ENCODE measurements at regions not wholly inside any gene's neighbourhood (a gene's known extent, or its start where the extent isn't known, plus 50 kb on each side); places are given as distances from the start of the nearest gene placed in this dataset.
A peak's percentile ranks its signal among the peaks of the same experiment; 100 is the strongest.

GRCh38 chr12:123036466-123037285 is 56.2 kb downstream of the ARL6IP4 start:
- DNase-seq, result no peak
- no peaks in the 10 kb centered on the region for H3K27me3 Mint-ChIP-seq
- H3K27ac Mint-ChIP-seq, result no peak overlapping the region
- H3K36me3 Mint-ChIP-seq, result peaks cover 8% of the 10 kb centered on the region
- no peaks in the 10 kb centered on the region for H3K9me3 Mint-ChIP-seq
- H3K4me1 Mint-ChIP-seq, result peaks cover 22% of the 10 kb centered on the region
- CTCF ChIA-PET, result interaction anchor here (0.6 to 1.7 kb wide), 2 partner anchors 39 to 202 kb away, joined by 3 to 5 read pairs; no protein-coding TSS in a partner anchor
- H3K4me3 Mint-ChIP-seq, result no peak overlapping the region

- no peak for DNase-seq
- Mint-ChIP-seq H3K27me3 (no peaks in the 10 kb centered on the region), H3K9me3 (no peaks in the 10 kb centered on the region), H3K4me1 (peaks cover 22% of the 10 kb centered on the region), H3K27ac (no peak overlapping the region), H3K36me3 (peaks cover 13% of the 10 kb centered on the region), H3K4me3 (no peak overlapping the region)
- CTCF ChIA-PET, result interaction anchor here (0.6 to 1.7 kb wide), 2 partner anchors 39 to 202 kb away, joined by 3 to 5 read pairs; no protein-coding TSS in a partner anchor
These were observed 55.4 kb downstream of the ARL6IP4 start for GRCh38 chr12:123035841-123036240.

DNA sequence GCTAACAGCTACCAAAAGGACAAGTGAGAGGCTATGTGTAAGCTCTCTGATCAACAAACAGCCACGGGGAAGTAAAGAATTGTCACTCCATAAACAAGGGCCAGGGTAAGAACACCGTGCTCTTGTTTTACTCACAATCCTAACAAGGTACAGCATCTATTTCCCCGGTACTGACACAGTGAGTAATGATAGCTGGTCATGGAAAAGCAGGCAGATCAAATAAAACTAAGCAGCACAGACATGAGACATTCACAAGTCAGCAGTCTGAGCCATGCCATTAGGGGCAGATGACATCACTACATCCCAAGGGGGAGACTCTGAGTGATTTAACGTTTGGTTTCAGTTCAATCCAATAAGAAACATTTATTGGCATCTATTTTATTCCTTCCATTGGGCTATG is 54.4 kb downstream of the ARL6IP4 start:
- no peak overlapping the region for H3K27ac Mint-ChIP-seq
- no peaks in the 10 kb centered on the region for H3K9me3 Mint-ChIP-seq
- peaks cover 22% of the 10 kb centered on the region for H3K4me1 Mint-ChIP-seq
- H3K36me3 Mint-ChIP-seq, result peaks cover 12% of the 10 kb centered on the region
- no peak for DNase-seq
- CTCF ChIA-PET, result no interaction called here
- H3K27me3 Mint-ChIP-seq, result no peaks in the 10 kb centered on the region
- no peak overlapping the region for H3K4me3 Mint-ChIP-seq

- no peak overlapping the region for H3K4me3 Mint-ChIP-seq
- no peaks in the 10 kb centered on the region for H3K27me3 Mint-ChIP-seq
- CTCF ChIA-PET, result no interaction called here
These were observed 53.6 kb downstream of the ARL6IP4 start for GRCh38 chr12:123034022-123034541.

DNA sequence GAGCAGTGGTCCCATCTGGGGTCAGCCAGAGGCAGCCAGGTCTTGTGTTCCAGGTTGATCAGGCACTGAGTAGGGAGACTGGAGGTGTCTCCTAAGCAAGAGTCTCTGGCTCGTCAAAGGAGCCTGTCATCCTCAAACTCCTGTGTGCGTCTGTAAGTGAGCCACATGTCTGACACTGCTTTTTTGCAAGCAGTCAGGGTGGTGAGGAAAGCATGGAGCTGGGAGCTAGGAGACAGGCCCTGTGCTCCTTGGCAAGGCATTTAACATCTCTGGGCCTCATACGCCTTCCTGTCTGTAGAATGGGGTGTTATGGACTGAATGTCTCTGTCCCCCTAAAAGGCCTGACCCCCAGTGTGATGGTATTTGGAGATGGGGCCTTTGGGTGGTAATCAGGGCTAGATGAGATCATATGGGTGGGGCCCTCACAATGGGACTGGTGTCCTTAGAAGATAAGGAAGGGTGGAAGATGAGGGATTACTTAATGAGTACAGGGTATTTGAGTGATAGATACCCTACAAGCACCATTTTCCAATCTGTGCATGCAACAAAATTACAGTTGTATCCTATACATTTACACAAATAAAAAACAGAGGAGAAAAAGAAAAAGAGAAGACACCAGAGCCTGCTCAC is 53.0 kb downstream of the ARL6IP4 start:
- peaks cover 28% of the 10 kb centered on the region for H3K4me1 Mint-ChIP-seq
- H3K27ac Mint-ChIP-seq, result peak overlapping the region; percentile 11
- no peaks in the 10 kb centered on the region for H3K9me3 Mint-ChIP-seq
- H3K4me3 Mint-ChIP-seq, result no peak overlapping the region
- peaks cover 17% of the 10 kb centered on the region for H3K36me3 Mint-ChIP-seq
- DNase-seq, result no peak
- H3K27me3 Mint-ChIP-seq, result no peaks in the 10 kb centered on the region
- CTCF ChIA-PET, result interaction anchor here (1.5 kb wide), 1 partner anchor 204 kb away, joined by 6 read pairs; no protein-coding TSS in a partner anchor

More at GRCh38 chr12:123034022-123034541, 53.6 kb downstream of the ARL6IP4 start:
- H3K27ac Mint-ChIP-seq, result no peak overlapping the region
- peaks cover 17% of the 10 kb centered on the region for H3K36me3 Mint-ChIP-seq
- peak; percentile 37 for DNase-seq
- H3K9me3 Mint-ChIP-seq, result no peaks in the 10 kb centered on the region
- H3K4me1 Mint-ChIP-seq, result peaks cover 26% of the 10 kb centered on the region

GRCh38 chr12:123032736-123033391 is 52.4 kb downstream of the ARL6IP4 start:
- Mint-ChIP-seq H3K27ac (peak overlapping the region; percentile 11), H3K9me3 (no peaks in the 10 kb centered on the region), H3K4me1 (peaks cover 32% of the 10 kb centered on the region), H3K4me3 (no peak overlapping the region), H3K27me3 (no peaks in the 10 kb centered on the region), H3K36me3 (peaks cover 17% of the 10 kb centered on the region)
- CTCF ChIA-PET, result interaction anchor here (1.5 kb wide), 1 partner anchor 205 kb away, joined by 6 read pairs; no protein-coding TSS in a partner anchor
- no peak for DNase-seq
